CD4-positive, alpha-beta memory T cell (primary cell): ENCODE measurements at regions not wholly inside any gene's neighbourhood (a gene's known extent, or its start where the extent isn't known, plus 50 kb on each side); places are given as distances from the start of the nearest gene placed in this dataset.

Experiments used
- CTCF ChIA-PET: fragments of 350-600 bp; sonication (Branson Sonifier 250); formaldehyde crosslinking; loops from one replicate; lab custom pipeline; 2021; ENCODE audit warnings: inconsistent platforms; ENCODE audit not compliant: partially characterized antibody; lab: Charles Lee
- POLR2A ChIA-PET: fragments of 350-600 bp; sonication (Branson Sonifier 250); formaldehyde crosslinking; loops from one replicate; lab custom pipeline; 2021; ENCODE audit not compliant: partially characterized antibody; lab: Charles Lee
- DNase-seq, 5 donors: peaks; one replicate each; pipeline versions ENCODE4 v3.0.0 to v3.0.0-alpha.2; 2020 to 2022; ENCODE audit warnings: mixed read lengths in 1 of 5
- H3K27ac ChIP-seq: one replicate; pipeline ENCODE4 v1.7.0; 2013; ENCODE audit warnings: low read depth, low read length
- H3K27me3 ChIP-seq: 2 replicates; pipeline ENCODE4 v1.7.0; 2013; ENCODE audit warnings: mild to moderate bottlenecking, low read length, moderate library complexity; ENCODE audit not compliant: insufficient read depth
- H3K36me3 ChIP-seq: 2 replicates; pipeline ENCODE4 v1.7.0; 2013; ENCODE audit warnings: mild to moderate bottlenecking, low read length, moderate library complexity; ENCODE audit not compliant: insufficient read depth
- H3K4me1 ChIP-seq: 2 replicates; pipeline ENCODE4 v1.7.0; 2013; ENCODE audit warnings: mild to moderate bottlenecking, low read length, moderate library complexity; ENCODE audit not compliant: insufficient read depth
- H3K4me3 ChIP-seq, 2 donors: one replicate each; pipeline ENCODE4 v1.7.0; 2013; ENCODE audit warnings: low read length in 2 of 2, mild to moderate bottlenecking in 1 of 2
- H3K9me3 ChIP-seq, 2 donors: one replicate each; pipeline ENCODE4 v1.7.0; 2013; ENCODE audit warnings: low read length in 2 of 2, control low read depth in 1 of 2; ENCODE audit not compliant: control insufficient read depth in 1 of 2
- H3K27ac Mint-ChIP-seq, 7 donors: one replicate each; pipeline ENCODE4 v1.8.0; 2020 to 2021; ENCODE audit warnings: mixed read lengths in 7 of 7, mild to moderate bottlenecking in 6 of 7, inconsistent platforms in 3 of 7, moderate library complexity in 3 of 7
- H3K27me3 Mint-ChIP-seq, 2 donors: one replicate each; pipeline ENCODE4 v1.8.0; 2020 to 2021; ENCODE audit warnings: mixed read lengths in 2 of 2
- H3K36me3 Mint-ChIP-seq, 2 donors: one replicate each; pipeline ENCODE4 v1.8.0; 2020 to 2021; ENCODE audit warnings: mixed read lengths in 2 of 2, inconsistent platforms in 1 of 2, mild to moderate bottlenecking in 1 of 2
- H3K4me1 Mint-ChIP-seq, 4 donors: one replicate each; pipeline ENCODE4 v1.8.0; 2020 to 2021; ENCODE audit warnings: mixed read lengths in 4 of 4, mild to moderate bottlenecking in 1 of 4
- H3K4me3 Mint-ChIP-seq, 8 donors: one replicate each; pipeline ENCODE4 v1.8.0; 2020 to 2021; ENCODE audit warnings: mixed read lengths in 8 of 8, mild to moderate bottlenecking in 7 of 8, moderate library complexity in 6 of 8, inconsistent platforms in 3 of 8
- H3K9me3 Mint-ChIP-seq, 8 donors: one replicate each; pipeline ENCODE4 v1.8.0; 2020 to 2021; ENCODE audit warnings: mixed read lengths in 8 of 8, mild to moderate bottlenecking in 5 of 8, inconsistent platforms in 3 of 8, moderate library complexity in 1 of 8
- intact Hi-C: fragments of 100-400 bp; cut with micrococcal nuclease; formaldehyde crosslinking; loops from one replicate; pipeline ENCODE4 v1.15.1; 2023

- Mint-ChIP-seq H3K4me1 (no peaks in the 10 kb centered on the region), H3K9me3 (peaks cover 0 to 3% (median 0%) of the 10 kb centered on the region in 8 donors), H3K27ac (no peak overlapping the region), H3K36me3 (no peaks in the 10 kb centered on the region), H3K27me3 (peaks cover 13 to 20% of the 10 kb centered on the region in 2 donors), H3K4me3 (no peak overlapping the region)
- Histone ChIP-seq H3K4me1 (no peaks in the 10 kb centered on the region), H3K9me3 (no peaks in the 10 kb centered on the region), H3K27ac (no peak overlapping the region), H3K36me3 (no peaks in the 10 kb centered on the region), H3K27me3 (no peaks in the 10 kb centered on the region), H3K4me3 (no peak overlapping the region)
- intact Hi-C loops: no loop called here
- ChIA-PET POLR2A (no interaction called here), CTCF (no interaction called here)
- no peak for DNase-seq
Observed at GRCh38 chr6:125568609-125569008, 180.8 kb upstream of the HEY2 start.

GRCh38 chr6:125570526-125570925 is 178.9 kb upstream of the HEY2 start:
- ChIA-PET CTCF (no interaction called here), POLR2A (no interaction called here)
- Histone ChIP-seq H3K9me3 (no peaks in the 10 kb centered on the region), H3K4me3 (no peak overlapping the region), H3K36me3 (no peaks in the 10 kb centered on the region), H3K4me1 (no peaks in the 10 kb centered on the region), H3K27me3 (no peaks in the 10 kb centered on the region), H3K27ac (no peak overlapping the region)
- intact Hi-C loops: no loop called here
- no peak overlapping the region for H3K4me3 Mint-ChIP-seq
- H3K36me3 Mint-ChIP-seq: no peaks in the 10 kb centered on the region
- no peaks in the 10 kb centered on the region for H3K4me1 Mint-ChIP-seq
- no peaks in the 10 kb centered on the region for H3K9me3 Mint-ChIP-seq
- DNase-seq: no peak
- no peak overlapping the region for H3K27ac Mint-ChIP-seq
- H3K27me3 Mint-ChIP-seq: peaks cover 6 to 12% of the 10 kb centered on the region in 2 donors

- no peaks in the 10 kb centered on the region for H3K9me3 ChIP-seq
- Mint-ChIP-seq H3K27me3 (peaks cover 6 to 10% of the 10 kb centered on the region in 2 donors), H3K9me3 (no peaks in the 10 kb centered on the region), H3K36me3 (no peaks in the 10 kb centered on the region), H3K4me3 (no peak overlapping the region), H3K27ac (no peak overlapping the region), H3K4me1 (no peaks in the 10 kb centered on the region)
- no peaks in the 10 kb centered on the region for H3K4me1 ChIP-seq
- POLR2A ChIA-PET: no interaction called here
- H3K36me3 ChIP-seq: no peaks in the 10 kb centered on the region
- no peaks in the 10 kb centered on the region for H3K27me3 ChIP-seq
- intact Hi-C loops: no loop called here
- CTCF ChIA-PET: no interaction called here
- no peak overlapping the region for H3K4me3 ChIP-seq
- no peak for DNase-seq
- no peak overlapping the region for H3K27ac ChIP-seq
Observed at GRCh38 chr6:125571207-125571755, 178.2 kb upstream of the HEY2 start.

- H3K27me3 Mint-ChIP-seq: peaks cover 10 to 13% of the 10 kb centered on the region in 2 donors
- no peaks in the 10 kb centered on the region for H3K9me3 Mint-ChIP-seq
- CTCF ChIA-PET: no interaction called here
Observed at GRCh38 chr6:125574604-125575003, 174.8 kb upstream of the HEY2 start.

GRCh38 chr6:125577124-125577662 is 172.2 kb upstream of the HEY2 start:
- no peak for DNase-seq
- CTCF ChIA-PET: no interaction called here
- H3K27ac Mint-ChIP-seq: no peak overlapping the region
- Histone ChIP-seq H3K36me3 (no peaks in the 10 kb centered on the region), H3K27me3 (peaks cover 4% of the 10 kb centered on the region), H3K4me1 (no peaks in the 10 kb centered on the region), H3K4me3 (no peak overlapping the region), H3K27ac (no peak overlapping the region), H3K9me3 (no peaks in the 10 kb centered on the region)
- H3K9me3 Mint-ChIP-seq: no peaks in the 10 kb centered on the region
- H3K36me3 Mint-ChIP-seq: no peaks in the 10 kb centered on the region
- intact Hi-C loops: no loop called here
- H3K4me1 Mint-ChIP-seq: no peaks in the 10 kb centered on the region
- no peak overlapping the region for H3K4me3 Mint-ChIP-seq
- POLR2A ChIA-PET: no interaction called here
- peaks cover 11 to 12% of the 10 kb centered on the region in 2 donors for H3K27me3 Mint-ChIP-seq

More at GRCh38 chr6:125574604-125575003, 174.8 kb upstream of the HEY2 start:
- no peaks in the 10 kb centered on the region for H3K4me1 ChIP-seq
- H3K4me1 Mint-ChIP-seq: no peaks in the 10 kb centered on the region
- H3K27ac ChIP-seq: no peak overlapping the region
- no peak for DNase-seq
- no peaks in the 10 kb centered on the region for H3K9me3 ChIP-seq
- no peaks in the 10 kb centered on the region for H3K36me3 ChIP-seq
- no peak overlapping the region for H3K27ac Mint-ChIP-seq
- H3K27me3 ChIP-seq: peaks cover 4% of the 10 kb centered on the region
- intact Hi-C loops: no loop called here
- no peak overlapping the region for H3K4me3 Mint-ChIP-seq
- POLR2A ChIA-PET: no interaction called here
- H3K36me3 Mint-ChIP-seq: no peaks in the 10 kb centered on the region
- H3K4me3 ChIP-seq: no peak overlapping the region

- no peaks in the 10 kb centered on the region for H3K4me1 ChIP-seq
- no peaks in the 10 kb centered on the region for H3K36me3 ChIP-seq
- no peak overlapping the region for H3K4me3 ChIP-seq
- DNase-seq: no peak
- H3K27ac ChIP-seq: no peak overlapping the region
- intact Hi-C loops: no loop called here
- CTCF ChIA-PET: no interaction called here
- Mint-ChIP-seq H3K4me3 (no peak overlapping the region), H3K9me3 (peaks cover 0 to 2% (median 0%) of the 10 kb centered on the region in 8 donors), H3K36me3 (no peaks in the 10 kb centered on the region), H3K27me3 (peaks cover 11 to 15% of the 10 kb centered on the region in 2 donors), H3K4me1 (no peaks in the 10 kb centered on the region), H3K27ac (no peak overlapping the region)
- no peaks in the 10 kb centered on the region for H3K27me3 ChIP-seq
- H3K9me3 ChIP-seq: no peaks in the 10 kb centered on the region
- POLR2A ChIA-PET: no interaction called here
Observed at GRCh38 chr6:125584468-125584939, 164.9 kb upstream of the HEY2 start.

GRCh38 chr6:125585470-125585869 is 164.0 kb upstream of the HEY2 start:
- H3K27ac ChIP-seq: no peak overlapping the region
- intact Hi-C loops: no loop called here
- H3K9me3 Mint-ChIP-seq: peaks cover 0 to 2% (median 0%) of the 10 kb centered on the region in 8 donors
- no peaks in the 10 kb centered on the region for H3K4me1 Mint-ChIP-seq
- H3K4me1 ChIP-seq: no peaks in the 10 kb centered on the region
- no peak for DNase-seq
- H3K27ac Mint-ChIP-seq: no peak overlapping the region
- H3K27me3 Mint-ChIP-seq: peaks cover 11 to 15% of the 10 kb centered on the region in 2 donors
- POLR2A ChIA-PET: no interaction called here
- H3K9me3 ChIP-seq: no peaks in the 10 kb centered on the region
- no peaks in the 10 kb centered on the region for H3K36me3 ChIP-seq
- CTCF ChIA-PET: no interaction called here
- H3K36me3 Mint-ChIP-seq: no peaks in the 10 kb centered on the region
- H3K4me3 ChIP-seq: no peak overlapping the region
- H3K27me3 ChIP-seq: no peaks in the 10 kb centered on the region
- H3K4me3 Mint-ChIP-seq: no peak overlapping the region
